ENCODE measurements at regions not wholly inside any gene's neighbourhood (a gene's known extent, or its start where the extent isn't known, plus 50 kb on each side); places are given as distances from the start of the nearest gene placed in this dataset.
A peak's percentile ranks its signal among the peaks of the same experiment; 100 is the strongest.

DNA sequence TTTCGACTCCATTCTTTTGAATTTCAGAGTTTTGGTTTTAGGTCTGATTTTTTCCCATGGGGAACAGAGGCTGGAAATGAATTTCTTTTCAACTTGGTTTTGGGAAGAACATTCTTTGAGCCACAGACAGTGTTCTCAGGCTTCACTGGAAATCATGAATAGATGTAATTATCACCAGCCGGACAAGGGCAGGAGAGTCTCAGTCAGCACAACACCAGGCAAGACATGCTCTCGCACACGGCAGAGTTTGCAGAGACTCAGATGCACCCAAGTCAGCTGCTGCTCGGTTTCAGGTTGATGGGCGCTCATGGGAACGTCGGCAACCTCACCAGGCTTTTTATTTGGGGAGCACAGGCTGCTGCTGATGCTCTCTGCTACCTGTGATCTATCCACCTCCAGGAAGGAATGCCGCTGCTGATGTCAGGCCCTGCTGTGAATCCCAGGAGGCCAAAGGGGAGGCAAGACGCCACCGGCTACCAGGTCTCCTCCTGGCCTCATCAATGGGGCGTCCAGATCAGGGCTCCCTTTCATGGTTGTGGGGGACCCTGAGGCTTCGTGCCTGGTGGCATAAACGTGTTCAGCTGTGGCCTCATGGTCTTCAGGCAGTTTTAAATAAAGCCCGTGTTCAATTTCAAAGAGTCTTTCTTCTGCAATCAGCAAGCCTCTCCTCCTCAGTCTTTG, 332.3 kb upstream of the IRX4 start:
- FAIRE-seq (no peak), DNase-seq (ENCODE audit: low spot score) (no peak)

GRCh38 chr5:2213121-2213730, 330.5 kb upstream of the IRX4 start:
- no peak for FAIRE-seq
- DNase-seq (ENCODE audit: low spot score) = no peak

DNA sequence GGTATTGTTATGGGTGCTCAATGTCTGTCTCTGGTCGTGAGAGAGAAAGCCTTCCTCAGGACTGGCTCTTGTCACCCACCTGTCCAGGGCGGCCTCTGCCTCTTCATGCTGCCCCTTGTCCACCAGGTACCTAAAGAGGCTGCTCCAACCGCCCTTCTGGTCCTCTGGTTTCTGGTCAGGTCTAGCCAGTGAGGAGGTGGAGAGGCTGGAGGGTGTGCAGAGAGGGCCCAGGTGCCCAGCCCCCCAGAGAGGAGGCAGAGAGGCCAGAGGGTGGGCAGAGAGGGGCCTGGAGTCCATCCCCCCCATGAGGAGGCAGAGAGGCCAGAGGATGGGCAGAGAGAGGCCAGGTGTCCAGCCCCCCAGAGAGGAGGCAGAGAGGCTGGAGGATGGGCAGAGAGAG, 329.8 kb upstream of the IRX4 start:
- FAIRE-seq = no peak
- no peak for DNase-seq (ENCODE audit: low spot score)

- no peak for DNase-seq (ENCODE audit: low spot score)
- FAIRE-seq = no peak
These were observed 325.5 kb upstream of the IRX4 start for GRCh38 chr5:2208239-2208544.

DNA sequence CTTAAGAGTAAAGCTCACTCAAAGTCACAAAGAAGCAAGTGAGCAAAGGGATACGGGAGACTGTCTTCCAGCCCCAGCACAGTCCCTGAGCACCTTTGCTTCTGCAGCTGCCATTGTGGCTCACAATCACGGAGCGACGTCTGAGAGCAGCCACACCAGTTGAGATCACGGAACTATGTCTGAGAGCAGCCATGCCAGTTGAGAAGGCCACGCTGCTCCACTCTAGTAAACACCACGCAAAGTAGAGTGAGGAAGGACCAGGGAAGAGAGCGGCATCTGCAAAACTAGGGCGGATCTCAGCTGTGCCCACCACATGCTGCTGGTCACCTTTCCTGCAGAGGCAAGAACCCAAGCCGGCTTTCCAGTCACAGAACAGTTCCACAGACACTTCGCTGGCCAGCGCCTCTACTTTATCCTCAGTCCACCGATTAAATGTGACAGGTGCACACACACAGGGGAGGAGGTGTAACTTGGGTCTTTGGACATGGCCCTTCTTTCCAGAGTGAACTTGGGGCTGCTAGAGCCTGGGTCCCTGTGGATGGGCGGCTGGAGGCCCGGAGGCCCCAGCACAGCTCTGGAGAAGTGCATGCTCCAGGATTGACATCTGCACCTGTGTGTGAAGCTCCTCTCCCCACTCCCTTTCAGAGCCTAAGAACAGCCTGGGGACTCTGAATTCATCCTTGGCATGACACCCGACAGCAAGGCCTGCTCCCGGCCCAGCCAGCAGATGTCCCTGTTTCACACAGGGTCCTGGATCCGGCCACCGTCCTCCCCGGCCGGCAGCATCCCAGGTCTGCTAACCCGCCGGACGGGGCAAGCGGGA, 324.9 kb upstream of the IRX4 start:
- DNase-seq (ENCODE audit: low spot score) = peak; percentile 86

GRCh38 chr5:2207109-2207399, 324.3 kb upstream of the IRX4 start:
- DNase-seq (ENCODE audit: low spot score) = no peak
- no peak for FAIRE-seq

More for the DNA sequence above, 324.9 kb upstream of the IRX4 start:
- FAIRE-seq = peak; percentile 86

DNA sequence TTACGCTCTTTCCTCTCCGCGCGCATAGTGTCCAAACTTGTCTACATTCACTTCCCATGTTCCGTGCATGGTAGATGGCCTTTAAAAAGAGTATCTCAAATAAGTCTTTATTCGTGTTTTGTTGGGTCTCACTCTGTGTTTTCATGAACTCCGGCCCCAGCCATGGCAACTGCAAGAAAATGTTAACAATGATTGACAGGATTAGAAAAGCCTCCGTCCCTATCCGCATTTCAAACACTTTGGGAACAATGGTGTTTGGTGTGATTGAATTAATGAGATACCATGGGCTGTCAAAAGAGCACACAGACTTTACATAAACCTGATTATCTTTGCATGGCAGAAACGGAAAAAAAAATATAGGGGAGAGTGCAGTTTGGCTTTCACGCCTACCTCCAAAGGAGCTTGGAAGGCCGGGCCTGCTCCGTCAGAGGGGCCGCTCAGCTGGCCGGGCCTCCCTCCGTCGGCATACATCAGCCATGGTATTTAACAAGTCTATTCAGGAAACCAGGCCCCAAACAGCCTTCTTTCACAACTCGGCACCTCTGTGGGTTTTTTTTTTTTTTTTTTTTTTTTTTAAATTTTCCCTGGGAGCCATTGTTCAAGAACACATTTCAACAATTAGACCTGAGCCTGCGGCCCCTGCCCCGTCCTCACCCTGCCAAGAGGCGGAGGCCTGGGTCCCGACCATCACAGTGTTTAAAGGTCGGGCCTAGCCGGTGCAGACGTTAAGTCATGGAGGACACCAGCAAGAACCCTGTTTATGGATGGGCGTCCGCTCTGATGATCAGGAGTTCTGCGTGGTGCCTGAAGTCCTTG, 323.8 kb upstream of the IRX4 start:
- no peak for FAIRE-seq
- no peak for DNase-seq (ENCODE audit: low spot score)

DNA sequence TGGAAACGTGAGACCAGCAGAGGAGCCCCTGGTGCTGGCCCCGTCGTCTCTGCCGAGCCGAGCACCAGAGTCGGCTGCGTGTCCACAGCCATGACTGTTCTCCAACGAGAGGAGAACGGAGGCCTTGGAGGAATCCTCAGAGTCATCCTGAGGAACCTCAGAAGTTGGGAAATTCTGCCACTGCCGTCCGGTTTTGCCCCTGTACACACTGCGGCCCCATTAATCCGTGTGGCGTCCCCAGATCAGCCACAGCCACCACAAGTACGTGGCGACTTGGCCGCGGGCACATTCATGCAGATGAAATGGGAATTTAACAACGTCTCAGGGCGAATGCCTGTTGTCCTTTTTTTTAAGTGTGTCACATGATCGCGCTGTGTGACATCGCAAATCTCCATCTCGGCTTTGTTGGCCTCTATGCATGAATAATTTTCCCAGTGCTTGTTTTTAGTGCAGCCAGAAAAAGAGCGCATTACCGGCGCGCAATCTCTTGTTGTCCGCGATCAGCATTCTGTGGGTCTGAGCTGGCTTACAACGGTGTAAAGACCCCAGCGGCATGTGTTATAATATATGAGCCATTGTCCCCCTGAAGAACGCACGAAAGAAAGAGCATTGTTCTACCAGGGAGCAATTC, 323.0 kb upstream of the IRX4 start:
- FAIRE-seq (no peak), DNase-seq (ENCODE audit: low spot score) (no peak)

GRCh38 chr5:2205185-2205585, 322.5 kb upstream of the IRX4 start:
- DNase-seq (ENCODE audit: low spot score) = no peak

DNA sequence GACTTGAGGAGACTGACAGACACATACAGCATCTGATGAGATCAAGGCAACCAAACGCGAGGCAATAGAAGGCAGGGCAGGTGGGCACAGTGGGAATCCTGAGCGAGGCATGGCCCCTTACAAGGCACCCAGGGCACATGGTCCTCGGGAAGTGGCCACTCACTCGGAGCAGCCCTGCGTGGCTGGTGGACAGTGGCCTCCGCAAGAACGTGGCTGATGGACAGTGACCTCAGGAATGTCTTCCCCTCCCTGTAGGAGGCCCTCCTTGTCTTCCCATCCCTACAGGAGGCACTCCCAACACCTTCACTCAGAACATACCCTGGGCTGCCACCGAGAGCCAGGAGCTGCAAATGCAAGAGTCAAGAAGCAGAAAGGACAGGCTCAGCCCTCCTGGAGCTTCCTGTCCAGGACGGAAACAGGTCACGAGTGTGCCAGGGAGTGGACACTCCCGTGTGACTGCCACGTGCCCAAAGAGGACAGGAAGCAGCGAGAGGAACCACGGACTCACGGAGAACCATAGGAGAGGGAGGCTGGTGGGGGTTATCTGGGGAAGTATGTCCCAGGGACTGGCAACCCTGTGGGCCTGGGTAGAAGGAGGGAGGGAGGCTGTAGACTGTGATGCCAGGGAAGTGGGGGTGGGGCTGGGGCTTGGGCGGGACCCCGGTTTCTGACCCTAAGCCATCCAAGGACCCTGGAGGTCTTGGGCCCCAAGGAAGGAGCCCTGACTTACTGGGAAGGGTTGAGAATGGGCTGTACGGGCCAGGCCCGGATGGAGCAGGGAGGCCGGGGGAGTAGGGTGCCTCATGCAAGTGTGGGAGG, 321.9 kb upstream of the IRX4 start:
- FAIRE-seq (no peak), DNase-seq (ENCODE audit: low spot score) (no peak)

More at GRCh38 chr5:2205185-2205585, 322.5 kb upstream of the IRX4 start:
- FAIRE-seq = no peak

DNA sequence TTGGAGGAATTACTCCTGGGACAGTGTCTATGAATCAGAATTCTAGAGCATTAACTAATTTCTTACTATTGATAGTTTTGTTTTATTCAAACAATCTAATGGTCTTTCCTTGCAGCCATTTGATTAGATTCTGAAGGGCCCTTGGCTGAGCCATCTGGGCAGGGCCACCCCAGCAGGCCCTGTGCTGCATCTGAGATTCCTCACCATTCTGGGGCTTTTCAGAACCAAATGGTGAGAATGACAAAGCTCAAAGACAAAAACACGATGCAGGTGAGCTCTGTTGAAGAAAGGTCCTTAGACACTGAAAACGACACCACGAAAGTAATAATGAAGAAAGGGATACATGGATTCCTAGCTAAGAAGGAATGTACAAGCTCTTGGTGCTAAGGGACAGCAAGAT, 321.0 kb upstream of the IRX4 start:
- DNase-seq (ENCODE audit: low spot score) (no peak), FAIRE-seq (no peak)

- FAIRE-seq (no peak), DNase-seq (ENCODE audit: low spot score) (no peak)
These were observed 319.1 kb upstream of the IRX4 start for GRCh38 chr5:2201832-2202231.

GRCh38 chr5:2201421-2201820, 318.7 kb upstream of the IRX4 start:
- DNase-seq (ENCODE audit: low spot score) (no peak), FAIRE-seq (no peak)

DNA sequence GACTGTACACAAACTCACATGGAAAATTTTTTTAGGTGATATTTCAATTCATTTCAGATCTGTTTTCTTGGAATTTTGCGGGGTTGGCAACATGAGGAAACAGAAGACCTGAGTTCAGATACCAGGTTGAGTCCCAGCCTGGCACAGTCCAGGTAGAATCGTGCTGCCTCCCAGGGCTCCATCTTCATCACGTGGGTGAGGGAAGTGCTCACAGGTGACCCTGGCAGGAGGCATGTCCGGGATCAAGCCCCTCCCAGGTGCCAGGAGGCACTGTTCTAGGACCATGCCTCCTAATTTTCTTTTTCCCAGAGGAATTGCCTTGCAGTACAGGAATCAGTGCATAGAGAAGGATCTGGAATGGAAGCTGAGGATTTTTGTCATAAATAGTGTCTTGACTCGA, 318.3 kb upstream of the IRX4 start:
- FAIRE-seq (no peak), DNase-seq (ENCODE audit: low spot score) (no peak)

GRCh38 chr5:2200261-2200950, 317.7 kb upstream of the IRX4 start:
- no peak for DNase-seq (ENCODE audit: low spot score)
- FAIRE-seq = no peak

- FAIRE-seq (no peak), DNase-seq (ENCODE audit: low spot score) (no peak)
These were observed 317.0 kb upstream of the IRX4 start for GRCh38 chr5:2199697-2200096.

GRCh38 chr5:2196989-2197619, 314.4 kb upstream of the IRX4 start:
- DNase-seq (ENCODE audit: low spot score) = no peak
- FAIRE-seq = no peak

GRCh38 chr5:2196416-2196815, 313.7 kb upstream of the IRX4 start:
- FAIRE-seq = no peak
- DNase-seq (ENCODE audit: low spot score) = no peak

DNA sequence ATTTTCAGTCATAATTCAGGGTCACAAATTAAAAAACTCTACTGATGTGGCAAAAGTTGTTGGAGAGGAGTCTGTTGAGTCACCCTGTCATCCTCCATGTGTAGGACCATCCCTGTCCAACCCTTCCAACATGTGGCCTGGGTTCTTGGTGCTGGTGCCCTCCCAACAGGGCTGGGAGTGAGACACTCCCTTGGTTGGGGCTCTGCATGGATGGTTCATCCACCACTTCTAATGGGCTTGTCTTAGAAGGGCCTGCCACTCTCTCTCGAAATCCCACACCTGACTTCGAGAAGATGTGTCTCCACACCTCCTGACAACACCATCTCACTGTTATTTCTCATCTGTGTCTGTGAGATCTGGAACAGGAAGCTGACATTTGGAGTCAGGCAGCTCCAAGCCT, 312.2 kb upstream of the IRX4 start:
- FAIRE-seq (no peak), DNase-seq (ENCODE audit: low spot score) (no peak)

DNA sequence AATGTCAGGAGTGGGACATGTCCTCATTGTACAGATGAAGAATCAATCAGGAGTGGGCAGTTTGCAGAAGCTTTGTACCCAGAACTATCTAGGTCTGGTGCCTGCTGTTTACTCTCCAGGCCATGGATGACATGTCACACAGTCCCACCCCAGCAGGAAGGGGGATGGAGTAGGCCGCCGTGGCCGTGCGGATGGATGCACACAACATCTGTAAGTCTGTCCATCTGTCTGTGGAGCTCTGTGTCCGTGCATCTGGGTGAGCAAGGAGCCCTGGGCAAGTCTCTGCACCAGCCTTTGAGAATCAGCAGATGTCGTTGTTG, 311.5 kb upstream of the IRX4 start:
- no peak for DNase-seq (ENCODE audit: low spot score)
- peak; percentile 35 for FAIRE-seq
